ENCODE measurements at regions not wholly inside any gene's neighbourhood (a gene's known extent, or its start where the extent isn't known, plus 50 kb on each side); places are given as distances from the start of the nearest gene placed in this dataset.

DNA sequence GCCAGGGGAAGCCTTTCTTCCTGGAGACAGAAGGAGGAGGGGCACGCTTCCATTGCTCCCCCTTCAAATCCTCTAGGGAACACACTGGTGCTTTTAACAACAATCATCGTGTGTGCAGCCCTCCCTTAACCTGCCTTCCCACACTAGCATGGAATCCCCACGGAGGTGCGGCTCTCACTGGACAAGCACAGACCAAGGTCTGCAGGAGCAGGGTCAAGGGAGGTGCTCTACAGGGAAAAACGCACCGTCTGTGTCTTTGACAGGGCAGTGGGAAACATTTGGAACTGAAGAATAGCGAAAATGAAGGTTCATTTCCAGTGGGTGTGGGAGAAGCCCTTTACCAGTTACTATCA lies 527.1 kb downstream of the QKI start:
- Histone ChIP-seq H3K27me3 (ENCODE audit: control insufficient read depth in 5 of 5, insufficient read depth in 4 of 5, low read length in 5 of 5) (no peaks in the 10 kb centered on the region), H3K9ac (ENCODE audit: low read length in 5 of 5) (peak overlapping the region in 3 of 5 donors; percentile 9 to 53 (median 32)), H3K27ac (ENCODE audit: low read depth, low read length) (peak overlapping the region; percentile 1), H3K4me3 (ENCODE audit: low read depth in 1 of 5, low read length in 5 of 5) (peak overlapping the region; percentile 43 to 61 (median 46)), H3K36me3 (ENCODE audit: control insufficient read depth in 5 of 5, insufficient read depth in 5 of 5, low read length in 5 of 5) (no peaks in the 10 kb centered on the region), H3K4me1 (ENCODE audit: control insufficient read depth in 5 of 5, insufficient read depth in 5 of 5, low read length in 5 of 5) (peaks cover 0 to 24% (median 22%) of the 10 kb centered on the region in 5 donors), H3K9me3 (ENCODE audit: control insufficient read depth in 5 of 5, low read length in 5 of 5) (no peaks in the 10 kb centered on the region)

DNA sequence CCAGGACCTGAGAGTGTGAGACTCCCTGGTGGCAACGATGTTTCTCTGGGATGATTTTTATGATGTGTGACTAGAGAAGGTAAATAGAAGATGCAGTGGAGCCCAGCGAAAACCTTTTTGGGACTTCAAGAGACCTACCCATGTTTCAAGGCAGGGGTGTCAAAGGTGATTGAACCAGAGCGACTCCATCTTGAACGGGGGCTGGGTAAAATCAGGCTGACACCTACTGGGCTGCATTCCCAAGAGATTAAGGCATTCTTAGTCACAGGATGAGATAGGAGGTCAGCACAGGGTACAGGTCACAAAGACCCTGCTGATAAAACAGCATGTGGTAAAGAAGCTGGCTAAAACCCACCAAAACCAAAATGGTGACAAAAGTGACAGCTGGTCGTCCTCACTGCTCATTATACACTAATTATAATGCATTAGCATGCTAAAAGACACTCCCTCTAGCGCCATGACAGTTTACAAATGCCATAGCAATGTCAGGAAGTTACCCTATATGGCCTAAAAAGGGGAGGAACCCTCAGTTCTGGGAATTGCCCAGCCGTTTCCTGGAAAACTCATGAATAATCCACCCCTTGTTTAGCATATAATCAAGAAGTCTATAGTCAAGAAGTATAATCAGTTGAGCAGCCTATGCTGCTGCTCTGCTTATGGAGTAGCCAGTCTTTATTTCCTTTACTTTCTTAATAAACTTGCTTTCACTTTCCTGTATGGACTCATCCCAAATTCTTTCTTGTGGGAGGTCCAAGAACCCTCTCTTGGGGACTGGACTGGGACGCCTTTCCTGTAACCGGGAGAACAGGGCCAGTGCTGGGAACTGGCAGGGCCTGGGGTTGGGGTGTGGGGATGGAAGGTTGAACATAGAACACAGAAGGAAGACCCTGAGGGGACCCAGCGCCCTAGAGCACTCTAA lies 526.4 kb downstream of the QKI start:
- H3K27ac ChIP-seq (ENCODE audit: low read depth, low read length), result peak overlapping the region; percentile 1
- peak overlapping the region; percentile 43 to 61 (median 46) for H3K4me3 ChIP-seq (ENCODE audit: low read depth in 1 of 5, low read length in 5 of 5)
- peaks cover 0 to 24% (median 16%) of the 10 kb centered on the region in 5 donors for H3K4me1 ChIP-seq (ENCODE audit: control insufficient read depth in 5 of 5, insufficient read depth in 5 of 5, low read length in 5 of 5)

DNA sequence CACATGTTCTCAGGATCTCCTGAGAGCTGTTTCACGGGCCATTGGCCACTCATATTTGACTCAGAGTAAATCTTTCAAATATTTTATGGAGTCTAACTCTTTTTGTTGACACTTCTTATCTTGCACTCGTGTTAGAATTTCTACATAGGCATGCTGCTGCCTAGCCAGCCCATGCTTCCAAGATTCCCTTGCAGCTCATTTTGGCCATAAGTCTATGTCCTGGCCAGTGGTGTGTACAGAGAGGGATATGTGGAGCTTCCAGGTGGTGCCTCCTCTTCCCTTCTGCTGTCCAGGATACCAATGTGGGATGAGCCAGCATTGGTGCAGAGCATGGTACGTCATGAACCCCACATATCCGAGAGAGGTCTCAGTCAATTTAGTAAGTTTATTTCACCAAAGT lies 522.6 kb downstream of the QKI start:
- peaks cover 0 to 20% (median 13%) of the 10 kb centered on the region in 5 donors for H3K4me1 ChIP-seq (ENCODE audit: control insufficient read depth in 5 of 5, insufficient read depth in 5 of 5, low read length in 5 of 5)
- no peak overlapping the region for H3K27ac ChIP-seq (ENCODE audit: low read depth, low read length)
- H3K36me3 ChIP-seq (ENCODE audit: control insufficient read depth in 5 of 5, insufficient read depth in 5 of 5, low read length in 5 of 5), result no peaks in the 10 kb centered on the region
- no peaks in the 10 kb centered on the region for H3K27me3 ChIP-seq (ENCODE audit: control insufficient read depth in 5 of 5, insufficient read depth in 4 of 5, low read length in 5 of 5)
- no peaks in the 10 kb centered on the region for H3K9me3 ChIP-seq (ENCODE audit: control insufficient read depth in 5 of 5, low read length in 5 of 5)
- H3K4me3 ChIP-seq (ENCODE audit: low read depth in 1 of 5, low read length in 5 of 5), result no peak overlapping the region
- H3K9ac ChIP-seq (ENCODE audit: low read length in 5 of 5), result no peak overlapping the region

More for the DNA sequence above, 526.4 kb downstream of the QKI start:
- peak overlapping the region in 3 of 5 donors; percentile 9 to 53 (median 32) for H3K9ac ChIP-seq (ENCODE audit: low read length in 5 of 5)
- no peaks in the 10 kb centered on the region for H3K27me3 ChIP-seq (ENCODE audit: control insufficient read depth in 5 of 5, insufficient read depth in 4 of 5, low read length in 5 of 5)
- no peaks in the 10 kb centered on the region for H3K9me3 ChIP-seq (ENCODE audit: control insufficient read depth in 5 of 5, low read length in 5 of 5)
- H3K36me3 ChIP-seq (ENCODE audit: control insufficient read depth in 5 of 5, insufficient read depth in 5 of 5, low read length in 5 of 5), result no peaks in the 10 kb centered on the region

DNA sequence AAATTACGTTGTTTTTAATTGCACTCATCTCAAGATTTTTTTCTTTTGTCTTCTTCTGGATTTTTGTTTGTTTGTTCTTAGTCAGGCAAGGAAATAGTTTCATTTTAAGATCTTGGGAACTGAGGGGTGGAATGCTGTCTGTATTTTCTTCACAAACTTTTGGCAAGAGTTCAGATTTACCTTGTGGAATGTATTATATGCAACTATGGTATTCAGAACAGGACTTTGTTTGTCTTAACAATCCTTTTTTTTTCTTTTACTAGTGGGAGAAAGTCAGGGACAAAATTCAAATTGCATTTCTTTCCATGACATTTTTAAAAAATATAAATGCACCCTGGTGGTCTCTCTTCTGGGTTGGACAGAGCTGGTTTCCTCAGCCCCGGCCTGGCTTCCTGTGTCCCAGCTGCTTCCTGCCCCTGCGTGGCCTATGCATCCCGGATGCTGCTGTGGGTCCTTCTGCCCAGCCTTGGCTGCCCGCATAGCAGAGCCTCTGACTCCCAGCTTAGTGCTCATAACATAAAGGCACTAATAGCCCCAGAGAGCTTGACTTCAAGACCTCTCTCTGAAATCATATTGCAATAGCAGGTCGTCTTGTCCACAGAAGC lies 520.7 kb downstream of the QKI start:
- peaks cover 0 to 8% (median 0%) of the 10 kb centered on the region in 5 donors for H3K4me1 ChIP-seq (ENCODE audit: control insufficient read depth in 5 of 5, insufficient read depth in 5 of 5, low read length in 5 of 5)
- no peak overlapping the region for H3K27ac ChIP-seq (ENCODE audit: low read depth, low read length)
- H3K9me3 ChIP-seq (ENCODE audit: control insufficient read depth in 5 of 5, low read length in 5 of 5), result no peaks in the 10 kb centered on the region
- no peaks in the 10 kb centered on the region for H3K27me3 ChIP-seq (ENCODE audit: control insufficient read depth in 5 of 5, insufficient read depth in 4 of 5, low read length in 5 of 5)
- no peak overlapping the region for H3K4me3 ChIP-seq (ENCODE audit: low read depth in 1 of 5, low read length in 5 of 5)
- H3K9ac ChIP-seq (ENCODE audit: low read length in 5 of 5), result no peak overlapping the region
- H3K36me3 ChIP-seq (ENCODE audit: control insufficient read depth in 5 of 5, insufficient read depth in 5 of 5, low read length in 5 of 5), result no peaks in the 10 kb centered on the region

DNA sequence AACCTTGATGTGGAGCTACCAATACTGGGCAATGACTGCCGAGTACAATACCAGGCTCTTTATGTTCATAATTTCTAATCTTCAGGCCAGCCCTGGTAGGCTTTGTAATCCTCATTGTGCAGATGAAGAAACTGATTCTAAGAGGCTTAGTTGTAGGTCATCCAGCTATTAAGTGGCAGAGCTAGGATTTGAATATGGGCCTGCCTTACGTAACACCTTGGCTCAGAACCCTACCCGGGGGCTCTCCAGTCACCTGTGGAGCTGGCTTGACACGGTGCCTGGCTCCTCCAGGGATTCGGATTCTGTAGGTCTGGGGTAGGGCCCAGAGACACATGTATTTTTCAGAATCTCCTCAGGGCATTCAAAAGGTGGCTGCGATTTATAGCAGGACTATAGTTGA lies 515.5 kb downstream of the QKI start:
- no peaks in the 10 kb centered on the region for H3K36me3 ChIP-seq (ENCODE audit: control insufficient read depth in 5 of 5, insufficient read depth in 5 of 5, low read length in 5 of 5)
- H3K27me3 ChIP-seq (ENCODE audit: control insufficient read depth in 5 of 5, insufficient read depth in 4 of 5, low read length in 5 of 5), result no peaks in the 10 kb centered on the region
- peaks cover 0 to 8% (median 6%) of the 10 kb centered on the region in 5 donors for H3K4me1 ChIP-seq (ENCODE audit: control insufficient read depth in 5 of 5, insufficient read depth in 5 of 5, low read length in 5 of 5)
- no peak overlapping the region for H3K27ac ChIP-seq (ENCODE audit: low read depth, low read length)
- no peak overlapping the region for H3K9ac ChIP-seq (ENCODE audit: low read length in 5 of 5)
- no peak overlapping the region for H3K4me3 ChIP-seq (ENCODE audit: low read depth in 1 of 5, low read length in 5 of 5)
- no peaks in the 10 kb centered on the region for H3K9me3 ChIP-seq (ENCODE audit: control insufficient read depth in 5 of 5, low read length in 5 of 5)

DNA sequence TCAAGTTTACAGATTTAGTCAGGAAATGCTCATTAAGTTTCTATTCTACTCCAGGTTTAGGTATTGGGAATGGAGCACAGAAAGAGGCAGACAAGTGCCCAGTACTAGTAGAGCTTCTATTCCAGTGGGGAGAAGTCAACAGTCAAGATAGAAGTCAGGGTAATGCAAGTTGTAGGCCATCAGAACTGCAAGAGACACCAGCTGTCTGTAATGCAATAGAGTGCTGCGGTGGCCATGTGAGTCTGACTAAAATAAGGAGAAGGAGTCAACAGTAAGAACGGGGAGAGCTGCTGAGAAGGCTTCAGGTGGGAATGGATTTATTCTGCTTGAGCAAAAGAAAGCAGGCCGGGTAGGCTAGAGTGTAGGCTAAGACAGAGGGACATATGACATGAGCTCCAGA lies 515.0 kb downstream of the QKI start:
- Histone ChIP-seq H3K9ac (ENCODE audit: low read length in 5 of 5) (no peak overlapping the region), H3K36me3 (ENCODE audit: control insufficient read depth in 5 of 5, insufficient read depth in 5 of 5, low read length in 5 of 5) (no peaks in the 10 kb centered on the region), H3K9me3 (ENCODE audit: control insufficient read depth in 5 of 5, low read length in 5 of 5) (no peaks in the 10 kb centered on the region), H3K4me3 (ENCODE audit: low read depth in 1 of 5, low read length in 5 of 5) (no peak overlapping the region), H3K27ac (ENCODE audit: low read depth, low read length) (no peak overlapping the region), H3K4me1 (ENCODE audit: control insufficient read depth in 5 of 5, insufficient read depth in 5 of 5, low read length in 5 of 5) (peaks cover 0 to 8% (median 6%) of the 10 kb centered on the region in 5 donors), H3K27me3 (ENCODE audit: control insufficient read depth in 5 of 5, insufficient read depth in 4 of 5, low read length in 5 of 5) (no peaks in the 10 kb centered on the region)

DNA sequence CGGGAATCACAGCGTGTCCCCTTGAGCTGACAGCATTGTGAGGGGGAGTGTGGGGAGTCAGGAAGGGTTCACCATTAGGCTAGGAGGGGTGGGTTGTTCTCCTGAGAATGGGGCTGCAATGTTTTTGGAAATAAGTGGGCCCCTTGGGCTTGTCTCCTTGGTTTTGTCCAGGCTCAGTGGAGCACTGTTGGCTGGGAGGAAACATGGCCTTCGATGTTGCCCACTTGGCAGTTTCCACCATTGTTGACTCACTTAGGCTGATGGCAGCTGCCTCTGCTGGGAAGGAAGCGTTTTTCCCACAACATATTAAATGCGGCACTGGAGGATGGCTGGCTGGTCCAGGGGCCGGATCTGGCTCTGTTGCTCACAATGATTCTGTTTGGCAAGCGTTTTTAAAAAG lies 512.1 kb downstream of the QKI start:
- Histone ChIP-seq H3K9me3 (ENCODE audit: control insufficient read depth in 5 of 5, low read length in 5 of 5) (no peaks in the 10 kb centered on the region), H3K27me3 (ENCODE audit: control insufficient read depth in 5 of 5, insufficient read depth in 4 of 5, low read length in 5 of 5) (no peaks in the 10 kb centered on the region), H3K4me3 (ENCODE audit: low read depth in 1 of 5, low read length in 5 of 5) (no peak overlapping the region), H3K27ac (ENCODE audit: low read depth, low read length) (no peak overlapping the region), H3K9ac (ENCODE audit: low read length in 5 of 5) (no peak overlapping the region), H3K4me1 (ENCODE audit: control insufficient read depth in 5 of 5, insufficient read depth in 5 of 5, low read length in 5 of 5) (peaks cover 0 to 8% (median 6%) of the 10 kb centered on the region in 5 donors), H3K36me3 (ENCODE audit: control insufficient read depth in 5 of 5, insufficient read depth in 5 of 5, low read length in 5 of 5) (no peaks in the 10 kb centered on the region)

DNA sequence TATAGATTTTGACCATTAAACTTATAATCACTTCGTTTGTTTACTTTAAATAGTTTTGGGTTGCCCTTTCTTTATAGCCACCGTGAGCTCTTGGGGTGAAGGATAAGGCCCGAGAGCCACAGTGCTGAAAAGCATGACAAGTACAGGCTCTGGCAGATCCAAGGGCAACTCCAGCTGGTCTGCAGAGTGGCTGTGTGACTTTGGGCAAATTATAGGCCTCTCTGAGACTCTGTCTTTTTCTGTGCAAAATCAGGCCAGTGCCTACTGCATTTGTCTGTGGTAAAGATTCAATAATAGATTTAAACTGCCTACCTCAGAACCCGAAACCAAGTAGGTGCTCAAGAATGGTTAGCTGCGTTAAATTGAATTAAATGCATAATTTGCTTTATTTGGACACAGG lies 511.3 kb downstream of the QKI start:
- no peaks in the 10 kb centered on the region for H3K36me3 ChIP-seq (ENCODE audit: control insufficient read depth in 5 of 5, insufficient read depth in 5 of 5, low read length in 5 of 5)
- H3K4me3 ChIP-seq (ENCODE audit: low read depth in 1 of 5, low read length in 5 of 5), result no peak overlapping the region
- H3K9me3 ChIP-seq (ENCODE audit: control insufficient read depth in 5 of 5, low read length in 5 of 5), result no peaks in the 10 kb centered on the region
- no peak overlapping the region for H3K9ac ChIP-seq (ENCODE audit: low read length in 5 of 5)
- no peaks in the 10 kb centered on the region for H3K27me3 ChIP-seq (ENCODE audit: control insufficient read depth in 5 of 5, insufficient read depth in 4 of 5, low read length in 5 of 5)
- H3K4me1 ChIP-seq (ENCODE audit: control insufficient read depth in 5 of 5, insufficient read depth in 5 of 5, low read length in 5 of 5), result peaks cover 0 to 8% (median 6%) of the 10 kb centered on the region in 5 donors
- H3K27ac ChIP-seq (ENCODE audit: low read depth, low read length), result no peak overlapping the region

DNA sequence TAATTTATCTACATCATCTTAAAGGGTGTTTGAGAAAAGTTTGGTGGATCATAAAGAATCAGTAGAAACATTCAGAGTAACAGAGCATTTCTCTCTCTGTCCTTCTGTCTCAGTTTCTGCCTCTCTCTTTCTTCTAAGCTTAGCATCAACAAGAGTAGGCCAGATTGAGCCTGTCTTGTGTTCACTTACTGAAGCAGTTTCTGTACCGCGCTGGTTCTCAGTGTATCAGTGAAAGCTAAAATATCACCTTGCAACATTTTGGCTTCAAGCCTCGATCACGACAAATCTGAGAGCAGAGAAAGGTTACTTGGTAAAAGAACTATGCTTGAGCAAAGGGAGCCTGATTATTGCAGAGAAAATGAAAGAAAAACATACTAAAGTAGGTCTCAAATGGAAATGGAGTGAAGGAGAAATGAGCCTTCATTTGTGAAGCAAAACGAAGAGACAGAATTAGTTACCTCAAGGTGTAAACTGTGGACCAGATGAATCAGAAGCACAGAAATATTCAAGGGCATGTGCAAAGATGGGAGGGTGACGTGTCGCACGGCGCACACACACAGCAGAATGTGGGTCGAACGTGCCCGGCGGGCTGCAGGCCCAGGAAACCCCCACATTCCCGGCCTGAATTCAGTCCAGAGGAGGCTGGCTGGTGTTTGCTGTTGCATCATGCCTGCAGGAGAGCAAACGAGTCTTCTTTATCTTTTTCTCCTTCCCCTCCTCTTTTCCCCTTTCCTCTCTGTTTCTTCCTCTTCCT lies 509.3 kb downstream of the QKI start:
- H3K27me3 ChIP-seq (ENCODE audit: control insufficient read depth in 5 of 5, insufficient read depth in 4 of 5, low read length in 5 of 5), result no peaks in the 10 kb centered on the region
- no peak overlapping the region for H3K27ac ChIP-seq (ENCODE audit: low read depth, low read length)
- no peaks in the 10 kb centered on the region for H3K36me3 ChIP-seq (ENCODE audit: control insufficient read depth in 5 of 5, insufficient read depth in 5 of 5, low read length in 5 of 5)
- H3K9me3 ChIP-seq (ENCODE audit: control insufficient read depth in 5 of 5, low read length in 5 of 5), result no peaks in the 10 kb centered on the region
- peaks cover 0 to 8% (median 6%) of the 10 kb centered on the region in 5 donors for H3K4me1 ChIP-seq (ENCODE audit: control insufficient read depth in 5 of 5, insufficient read depth in 5 of 5, low read length in 5 of 5)
- H3K9ac ChIP-seq (ENCODE audit: low read length in 5 of 5), result no peak overlapping the region
- no peak overlapping the region for H3K4me3 ChIP-seq (ENCODE audit: low read depth in 1 of 5, low read length in 5 of 5)

DNA sequence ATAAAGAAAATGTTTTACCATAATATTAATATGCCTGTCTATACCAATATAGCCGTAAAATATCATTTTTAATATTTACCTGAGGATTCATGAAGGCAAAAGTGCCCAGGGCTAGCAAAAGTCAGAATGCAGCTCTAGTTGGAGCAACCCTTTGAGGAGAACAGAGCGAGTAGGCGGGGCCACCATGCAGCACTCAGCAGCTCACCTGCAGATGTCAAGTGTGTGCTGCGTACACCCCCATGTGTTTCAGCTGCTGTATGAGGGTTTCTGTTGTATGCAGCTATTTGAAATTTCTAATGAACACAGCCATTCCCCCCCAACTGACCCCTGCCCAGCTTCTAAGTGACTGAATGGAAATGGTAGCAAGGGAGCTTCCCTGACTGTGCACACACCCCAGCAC lies 508.0 kb downstream of the QKI start:
- H3K4me3 ChIP-seq (ENCODE audit: low read depth in 1 of 5, low read length in 5 of 5), result no peak overlapping the region
- H3K4me1 ChIP-seq (ENCODE audit: control insufficient read depth in 5 of 5, insufficient read depth in 5 of 5, low read length in 5 of 5), result peaks cover 0 to 8% (median 6%) of the 10 kb centered on the region in 5 donors
- H3K36me3 ChIP-seq (ENCODE audit: control insufficient read depth in 5 of 5, insufficient read depth in 5 of 5, low read length in 5 of 5), result no peaks in the 10 kb centered on the region
- H3K27ac ChIP-seq (ENCODE audit: low read depth, low read length), result no peak overlapping the region
- no peak overlapping the region for H3K9ac ChIP-seq (ENCODE audit: low read length in 5 of 5)
- no peaks in the 10 kb centered on the region for H3K9me3 ChIP-seq (ENCODE audit: control insufficient read depth in 5 of 5, low read length in 5 of 5)
- no peaks in the 10 kb centered on the region for H3K27me3 ChIP-seq (ENCODE audit: control insufficient read depth in 5 of 5, insufficient read depth in 4 of 5, low read length in 5 of 5)

All from subcutaneous abdominal adipose tissue (tissue), 5 donors.